ENCODE measurements at regions not wholly inside any gene's neighbourhood (a gene's known extent, or its start where the extent isn't known, plus 50 kb on each side); places are given as distances from the start of the nearest gene placed in this dataset.

DNA sequence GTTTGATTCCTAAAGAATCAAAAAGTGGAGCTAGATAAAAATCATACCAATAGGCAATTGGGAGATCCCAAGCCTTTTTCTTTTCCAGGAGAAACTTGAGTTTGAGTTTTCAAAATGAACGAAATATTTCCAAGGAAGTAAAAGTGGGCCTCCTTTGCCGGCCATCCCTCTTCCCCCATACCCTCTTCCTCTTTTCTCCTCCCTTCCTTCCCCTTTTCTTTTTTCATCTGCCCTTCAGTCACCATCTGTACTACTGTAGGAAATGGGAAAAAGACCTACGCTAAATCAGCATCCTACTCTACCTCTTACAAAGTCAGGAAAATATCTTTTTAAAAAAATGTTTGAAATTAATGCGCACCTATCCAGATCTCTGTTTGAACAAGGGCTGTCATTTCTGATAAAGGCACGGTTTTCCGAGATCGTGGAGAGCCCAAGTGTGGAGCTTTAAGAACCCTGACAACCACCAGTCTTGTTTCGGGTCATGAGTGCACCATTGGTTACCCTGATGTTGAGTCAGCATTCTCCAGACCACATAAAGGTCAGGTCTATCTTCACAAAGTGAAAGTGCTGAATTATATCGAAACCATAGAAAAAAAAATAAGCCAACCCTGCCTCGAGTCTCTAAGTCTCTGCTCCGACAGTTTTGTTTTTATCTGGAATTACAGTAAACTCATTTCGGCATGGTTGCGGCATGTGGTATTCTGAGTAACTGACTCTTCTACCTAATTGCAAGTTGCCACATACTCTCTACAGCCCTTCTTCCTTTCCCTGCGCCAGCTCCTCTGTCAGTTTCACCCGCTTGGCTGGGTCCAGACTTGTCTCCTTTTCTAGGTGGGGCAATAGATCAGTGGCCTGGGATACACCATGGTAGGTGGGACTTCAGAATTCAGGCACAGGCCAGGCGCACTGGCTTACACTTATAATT is 140.2 kb upstream of the KLF3 start:
- no peak for DNase-seq (ENCODE audit: low read depth in 2 of 2)
- H3K4me3 ChIP-seq (replicated peaks in 1 of 2; ENCODE audit: low read depth in 2 of 2, low read length in 2 of 2) = no peak overlapping the region

DNA sequence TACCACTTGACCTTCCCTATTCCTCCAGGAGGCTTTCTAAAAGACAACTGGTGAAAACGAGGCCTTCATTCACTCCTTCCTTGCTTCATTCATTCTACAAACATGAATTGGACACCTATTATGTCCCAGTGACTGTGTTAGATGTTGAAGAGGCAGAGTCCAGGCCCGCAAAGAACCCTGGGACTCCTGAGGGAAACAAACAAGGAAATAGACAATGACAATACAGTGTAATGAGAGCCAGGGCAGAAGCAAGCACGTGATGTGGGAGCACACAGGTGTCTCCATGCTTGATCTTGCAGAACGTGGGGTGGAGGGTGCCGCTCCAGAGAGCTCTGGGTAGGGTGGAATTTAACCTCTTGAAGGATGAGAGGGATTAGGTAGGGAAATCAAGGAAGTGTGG is 137.6 kb upstream of the KLF3 start:
- TF ChIP-seq, protein P1, sequence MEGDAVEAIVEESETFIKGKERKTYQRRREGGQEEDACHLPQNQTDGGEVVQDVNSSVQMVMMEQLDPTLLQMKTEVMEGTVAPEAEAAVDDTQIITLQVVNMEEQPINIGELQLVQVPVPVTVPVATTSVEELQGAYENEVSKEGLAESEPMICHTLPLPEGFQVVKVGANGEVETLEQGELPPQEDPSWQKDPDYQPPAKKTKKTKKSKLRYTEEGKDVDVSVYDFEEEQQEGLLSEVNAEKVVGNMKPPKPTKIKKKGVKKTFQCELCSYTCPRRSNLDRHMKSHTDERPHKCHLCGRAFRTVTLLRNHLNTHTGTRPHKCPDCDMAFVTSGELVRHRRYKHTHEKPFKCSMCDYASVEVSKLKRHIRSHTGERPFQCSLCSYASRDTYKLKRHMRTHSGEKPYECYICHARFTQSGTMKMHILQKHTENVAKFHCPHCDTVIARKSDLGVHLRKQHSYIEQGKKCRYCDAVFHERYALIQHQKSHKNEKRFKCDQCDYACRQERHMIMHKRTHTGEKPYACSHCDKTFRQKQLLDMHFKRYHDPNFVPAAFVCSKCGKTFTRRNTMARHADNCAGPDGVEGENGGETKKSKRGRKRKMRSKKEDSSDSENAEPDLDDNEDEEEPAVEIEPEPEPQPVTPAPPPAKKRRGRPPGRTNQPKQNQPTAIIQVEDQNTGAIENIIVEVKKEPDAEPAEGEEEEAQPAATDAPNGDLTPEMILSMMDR (IDR thresholded peaks at IDR 0.05; ENCODE audit: low read depth, low read length) = no peak
- no peak for DNase-seq (ENCODE audit: low read depth in 2 of 2)
- H3K4me3 ChIP-seq (replicated peaks in 1 of 2; ENCODE audit: low read depth in 2 of 2, low read length in 2 of 2) = no peak overlapping the region

More for the DNA sequence above, 140.2 kb upstream of the KLF3 start:
- TF ChIP-seq, protein P1 (IDR thresholded peaks at IDR 0.05; ENCODE audit: low read depth, low read length) = no peak

DNA sequence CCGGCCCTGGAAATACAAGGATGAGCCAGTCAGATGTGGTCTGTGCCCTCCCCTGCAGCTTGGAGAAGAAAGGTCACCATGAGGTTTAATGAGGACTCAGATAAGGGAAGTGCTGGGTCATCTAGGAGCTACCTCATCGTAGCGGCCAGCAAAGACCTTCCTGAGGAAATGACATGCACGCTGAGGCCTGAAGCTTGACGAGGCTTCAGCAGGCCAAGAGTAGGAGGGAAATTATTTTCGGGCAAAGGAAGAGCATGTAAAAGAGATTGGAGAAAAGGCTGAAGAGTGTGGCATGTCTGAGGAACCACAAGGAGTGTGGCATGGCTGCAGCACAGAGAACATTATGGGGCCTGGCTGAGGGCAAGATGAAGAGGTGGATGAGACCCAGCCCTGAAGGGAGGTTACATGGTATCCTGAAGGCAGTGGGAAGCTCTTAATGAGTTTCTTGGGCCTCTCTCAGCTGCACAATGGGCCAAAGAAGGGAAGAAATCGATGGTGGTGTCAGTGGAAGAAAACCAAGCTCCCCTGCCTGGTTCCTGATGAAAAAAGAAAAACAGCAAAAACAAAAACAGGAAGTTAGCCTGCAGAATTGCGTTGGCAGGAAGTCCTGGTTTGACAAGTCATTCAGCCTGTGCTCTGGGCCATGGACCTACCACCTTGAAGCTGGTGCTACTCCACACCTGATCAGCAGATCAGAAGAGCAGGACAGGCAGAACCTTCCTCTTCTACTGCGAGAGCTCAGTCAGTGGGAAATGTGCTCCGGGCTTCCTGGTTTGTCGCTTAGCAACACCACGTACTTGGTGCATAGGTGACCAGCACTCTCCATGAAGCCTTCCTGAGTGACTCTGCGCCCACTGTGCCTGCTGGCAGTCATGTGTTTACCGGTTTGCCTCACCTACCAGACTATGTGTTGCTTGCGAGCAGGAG is 134.5 kb upstream of the KLF3 start:
- DNase-seq (ENCODE audit: low read depth in 2 of 2) = no peak
- TF ChIP-seq, protein P1 (IDR thresholded peaks at IDR 0.05; ENCODE audit: low read depth, low read length) = no peak
- no peak overlapping the region for H3K4me3 ChIP-seq (replicated peaks in 1 of 2; ENCODE audit: low read depth in 2 of 2, low read length in 2 of 2)

DNA sequence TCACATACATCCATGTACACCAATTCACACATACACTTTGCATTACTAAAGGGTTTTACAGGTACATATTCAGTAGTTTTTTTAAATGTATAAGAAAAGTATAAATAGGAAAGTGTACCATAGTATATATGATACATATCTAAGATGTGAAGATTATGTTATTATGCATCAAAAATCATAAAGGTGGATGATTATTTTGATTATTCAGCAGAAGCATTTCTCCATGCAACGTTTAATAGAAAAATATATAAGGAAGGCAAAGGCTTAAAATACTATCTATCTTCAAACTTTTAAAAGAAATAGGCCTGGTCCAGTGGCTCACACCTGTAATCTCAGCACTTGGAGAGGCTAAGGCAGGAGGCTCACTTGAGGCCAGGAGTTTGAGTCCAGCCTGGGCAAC is 133.5 kb upstream of the KLF3 start:
- no peak overlapping the region for H3K4me3 ChIP-seq (replicated peaks in 1 of 2; ENCODE audit: low read depth in 2 of 2, low read length in 2 of 2)
- no peak for DNase-seq (ENCODE audit: low read depth in 2 of 2)
- TF ChIP-seq, protein P1 (IDR thresholded peaks at IDR 0.05; ENCODE audit: low read depth, low read length) = no peak

DNA sequence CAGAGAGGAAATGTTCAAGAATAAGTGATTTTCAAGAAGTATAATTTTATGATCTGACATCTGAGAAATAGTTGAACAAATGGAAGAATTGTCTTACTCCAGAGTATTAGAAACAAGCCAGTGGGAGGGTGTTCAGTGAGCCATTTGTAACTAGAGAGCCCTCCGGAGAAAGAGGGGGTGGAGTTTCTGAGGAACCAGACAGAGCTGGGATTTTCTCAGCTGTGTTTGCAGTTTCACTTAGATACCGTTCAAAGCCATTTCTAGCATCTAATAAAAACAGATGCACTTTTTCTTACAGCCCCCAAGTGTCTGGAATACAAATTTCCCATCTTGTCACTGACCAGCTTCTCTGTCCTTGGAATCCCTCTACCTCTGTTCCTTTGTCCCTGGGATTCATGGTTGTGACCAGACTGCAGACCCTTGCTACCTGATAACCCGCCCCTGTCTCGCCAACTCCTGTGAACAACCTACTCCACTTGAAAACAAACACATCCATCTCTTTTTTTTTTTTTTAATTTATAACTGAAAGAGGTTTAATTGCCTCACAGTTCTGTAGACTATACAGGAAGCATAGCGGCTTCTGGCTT is 132.8 kb upstream of the KLF3 start:
- DNase-seq (ENCODE audit: low read depth in 2 of 2) = peak in 1 of 2 donors; percentile 32
- no peak overlapping the region for H3K4me3 ChIP-seq (replicated peaks in 1 of 2; ENCODE audit: low read depth in 2 of 2, low read length in 2 of 2)
- TF ChIP-seq, protein P1 (IDR thresholded peaks at IDR 0.05; ENCODE audit: low read depth, low read length) = no peak

DNA sequence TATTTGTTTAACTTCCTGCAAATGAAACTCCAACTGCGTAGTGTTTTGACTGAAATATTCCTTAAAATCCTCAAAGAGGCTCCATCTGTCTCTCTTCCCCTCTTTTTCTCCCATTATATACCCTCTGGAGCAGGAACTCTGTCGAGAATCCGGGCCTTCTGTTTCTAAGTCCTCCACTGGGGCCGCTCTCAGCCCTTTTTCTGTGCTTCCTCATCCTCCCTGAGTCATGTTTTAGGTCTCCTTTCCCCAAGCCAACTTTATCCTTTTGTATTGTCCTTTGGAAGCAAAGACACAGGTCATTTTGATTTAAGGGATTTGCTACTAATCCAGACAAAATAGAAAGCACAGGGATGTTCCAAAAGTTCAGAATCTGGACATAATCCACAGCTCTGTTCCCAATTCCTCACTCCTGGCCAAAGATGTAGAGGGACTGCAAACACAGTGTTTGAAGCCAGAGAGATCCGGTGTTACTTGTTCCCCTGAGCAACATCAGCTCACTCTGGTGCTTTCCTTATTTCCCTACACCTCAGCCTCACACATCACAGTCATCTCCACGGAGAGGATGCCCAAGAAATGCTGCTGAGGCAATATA is 131.0 kb upstream of the KLF3 start:
- DNase-seq (ENCODE audit: low read depth in 2 of 2) = no peak
- H3K4me3 ChIP-seq (replicated peaks in 1 of 2; ENCODE audit: low read depth in 2 of 2, low read length in 2 of 2) = no peak overlapping the region
- TF ChIP-seq, protein P1 (IDR thresholded peaks at IDR 0.05; ENCODE audit: low read depth, low read length) = no peak

Measured in cardiac fibroblast (primary cell).